T-helper 2 cell treated with Interferon-gamma antibody and Interleukin-4, amounts not matched to agents 100 ng/mL and 5 ng/mL, for 36 hours (primary cell): ENCODE measurements at regions not wholly inside any gene's neighbourhood (a gene's known extent, or its start where the extent isn't known, plus 50 kb on each side); places are given as distances from the start of the nearest gene placed in this dataset.
"Not testable (repeated sequence)": the region's sequence is repeated elsewhere in the genome, so short reads cannot be mapped to it uniquely, and the experiment has no call there.

ENCODE experiments used
- intact Hi-C: fragments of 100-400 bp; cut with micrococcal nuclease; formaldehyde crosslinking; loops from one replicate; pipeline ENCODE4 v1.15.1; 2023

GRCh38 chr4:131248314-131248713 lies 1900.8 kb upstream of the PCDH10 start:
- intact Hi-C loops = no loop called here

- intact Hi-C loops = no loop called here
Observed at GRCh38 chr4:131251321-131251720, 1897.8 kb upstream of the PCDH10 start.

- intact Hi-C loops = no loop called here
Observed at GRCh38 chr4:131257241-131257640, 1891.9 kb upstream of the PCDH10 start.

GRCh38 chr4:131258361-131258760 lies 1890.7 kb upstream of the PCDH10 start:
- intact Hi-C loops = no loop called here

GRCh38 chr4:131288441-131288840 lies 1860.7 kb upstream of the PCDH10 start:
- intact Hi-C loops = no loop called here

- intact Hi-C loops = no loop called here
Observed at GRCh38 chr4:131296192-131296591, 1852.9 kb upstream of the PCDH10 start.

- intact Hi-C loops = no loop called here
Observed at GRCh38 chr4:131302108-131302507, 1847.0 kb upstream of the PCDH10 start.

- intact Hi-C loops = no loop called here
Observed at GRCh38 chr4:131304686-131305085, 1844.4 kb upstream of the PCDH10 start.

GRCh38 chr4:131309628-131310027 lies 1839.5 kb upstream of the PCDH10 start:
- intact Hi-C loops = no loop called here

GRCh38 chr4:131316086-131316485 lies 1833.0 kb upstream of the PCDH10 start:
- intact Hi-C loops = no loop called here

GRCh38 chr4:131337936-131338335 lies 1811.2 kb upstream of the PCDH10 start:
- intact Hi-C loops = no loop called here

GRCh38 chr4:131339137-131339536 lies 1810.0 kb upstream of the PCDH10 start:
- intact Hi-C loops = no loop called here

GRCh38 chr4:131344761-131345160 lies 1804.3 kb upstream of the PCDH10 start:
- intact Hi-C loops = no loop called here

- intact Hi-C loops = no loop called here
Observed at GRCh38 chr4:131347816-131348215, 1801.3 kb upstream of the PCDH10 start.

- intact Hi-C loops = no loop called here
Observed at GRCh38 chr4:131348263-131348662, 1800.8 kb upstream of the PCDH10 start.

- intact Hi-C loops = not testable (repeated sequence)
Observed at GRCh38 chr4:131352371-131352770, 1796.7 kb upstream of the PCDH10 start.

GRCh38 chr4:131366714-131367113 lies 1782.4 kb upstream of the PCDH10 start:
- intact Hi-C loops = no loop called here

GRCh38 chr4:131367441-131367840 lies 1781.7 kb upstream of the PCDH10 start:
- intact Hi-C loops = no loop called here

GRCh38 chr4:131370846-131371245 lies 1778.2 kb upstream of the PCDH10 start:
- intact Hi-C loops = no loop called here

- intact Hi-C loops = no loop called here
Observed at GRCh38 chr4:131381055-131381454, 1768.0 kb upstream of the PCDH10 start.

- intact Hi-C loops = no loop called here
Observed at GRCh38 chr4:131382839-131383238, 1766.3 kb upstream of the PCDH10 start.

GRCh38 chr4:131388277-131388676 lies 1760.8 kb upstream of the PCDH10 start:
- intact Hi-C loops = no loop called here

- intact Hi-C loops = no loop called here
Observed at GRCh38 chr4:131408102-131408501, 1741.0 kb upstream of the PCDH10 start.

GRCh38 chr4:131411393-131411792 lies 1737.7 kb upstream of the PCDH10 start:
- intact Hi-C loops = no loop called here
